GM21619 (cell line): ENCODE measurements at regions not wholly inside any gene's neighbourhood (a gene's known extent, or its start where the extent isn't known, plus 50 kb on each side); places are given as distances from the start of the nearest gene placed in this dataset.
"Not testable (repeated sequence)": the region's sequence is repeated elsewhere in the genome, so short reads cannot be mapped to it uniquely, and the experiment has no call there.

Experiments used
- ATAC-seq: cut with Tn5 transposase; IDR thresholded peaks from one replicate; pipeline ENCODE4 v1.9.1; 2021; ENCODE audit not compliant: unreplicated experiment

- ATAC-seq: no peak
These were observed 158.9 kb upstream of the FUT9 start for GRCh38 chr6:95856876-95857364.

GRCh38 chr6:95865857-95866256 is 149.9 kb upstream of the FUT9 start:
- ATAC-seq: no peak

- ATAC-seq: no peak
These were observed 149.0 kb upstream of the FUT9 start for GRCh38 chr6:95866732-95867131.

- no peak for ATAC-seq
These were observed 148.6 kb upstream of the FUT9 start for GRCh38 chr6:95867205-95867604.

- ATAC-seq: no peak
These were observed 138.3 kb upstream of the FUT9 start for GRCh38 chr6:95877480-95877879.

GRCh38 chr6:95879856-95880255 is 135.9 kb upstream of the FUT9 start:
- no peak for ATAC-seq

- ATAC-seq: no peak
These were observed 133.4 kb upstream of the FUT9 start for GRCh38 chr6:95882371-95882770.

- ATAC-seq: not testable (repeated sequence)
These were observed 127.1 kb upstream of the FUT9 start for GRCh38 chr6:95888711-95889110.

GRCh38 chr6:95905132-95905531 is 110.6 kb upstream of the FUT9 start:
- ATAC-seq: no peak

GRCh38 chr6:95917034-95917433 is 98.7 kb upstream of the FUT9 start:
- ATAC-seq: no peak

- ATAC-seq: no peak
These were observed 92.3 kb upstream of the FUT9 start for GRCh38 chr6:95923518-95923917.

- ATAC-seq: no peak
These were observed 80.0 kb upstream of the FUT9 start for GRCh38 chr6:95935736-95936135.

GRCh38 chr6:95946906-95947305 is 68.9 kb upstream of the FUT9 start:
- no peak for ATAC-seq

GRCh38 chr6:95948324-95948723 is 67.5 kb upstream of the FUT9 start:
- no peak for ATAC-seq

- ATAC-seq: no peak
These were observed 65.8 kb upstream of the FUT9 start for GRCh38 chr6:95949985-95950384.

- no peak for ATAC-seq
These were observed 57.1 kb upstream of the FUT9 start for GRCh38 chr6:95958686-95959085.

- no peak for ATAC-seq
These were observed 56.5 kb upstream of the FUT9 start for GRCh38 chr6:95959261-95959660.
